ENCODE measurements at regions not wholly inside any gene's neighbourhood (a gene's known extent, or its start where the extent isn't known, plus 50 kb on each side); places are given as distances from the start of the nearest gene placed in this dataset.

DNA sequence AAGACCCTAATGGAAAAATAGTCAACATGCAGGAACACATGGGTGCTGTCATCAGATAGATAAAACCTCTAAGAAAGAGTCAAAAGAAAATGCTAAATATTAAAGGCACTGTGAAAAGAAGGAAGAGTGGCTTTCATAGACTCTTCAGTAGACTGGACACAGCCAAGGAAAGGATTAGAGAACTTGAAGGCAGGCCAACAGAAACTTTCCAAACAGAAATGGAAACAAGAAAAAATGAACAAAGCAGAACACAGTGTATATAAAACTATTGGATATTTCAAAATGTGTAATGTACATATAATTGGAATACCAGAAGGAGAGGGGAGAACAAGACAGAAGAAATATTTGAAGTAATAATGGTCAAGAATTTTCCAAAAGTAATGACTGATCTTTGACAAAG is 431.9 kb downstream of the MATN1 start:
- no peak for DNase-seq (ENCODE audit: low spot score)

DNA sequence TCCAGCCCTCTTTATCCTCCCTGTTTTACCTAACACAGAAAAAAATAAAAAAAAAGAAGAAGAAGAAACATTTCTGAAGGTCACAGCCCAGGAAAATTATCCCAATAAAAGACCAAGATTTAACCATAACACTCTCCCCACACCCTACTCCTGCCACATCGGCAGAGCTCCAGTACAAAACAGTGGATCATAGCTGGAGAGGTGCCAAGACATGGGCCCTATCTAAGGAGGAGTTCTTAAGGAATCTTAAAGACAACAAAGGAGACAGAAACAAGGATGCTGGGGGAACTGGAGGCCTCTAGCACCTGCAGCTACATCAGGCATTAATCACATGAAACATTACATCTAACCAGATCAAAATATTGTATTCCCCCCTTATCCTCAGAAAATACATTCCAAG is 432.8 kb downstream of the MATN1 start:
- DNase-seq (ENCODE audit: low spot score): no peak

DNA sequence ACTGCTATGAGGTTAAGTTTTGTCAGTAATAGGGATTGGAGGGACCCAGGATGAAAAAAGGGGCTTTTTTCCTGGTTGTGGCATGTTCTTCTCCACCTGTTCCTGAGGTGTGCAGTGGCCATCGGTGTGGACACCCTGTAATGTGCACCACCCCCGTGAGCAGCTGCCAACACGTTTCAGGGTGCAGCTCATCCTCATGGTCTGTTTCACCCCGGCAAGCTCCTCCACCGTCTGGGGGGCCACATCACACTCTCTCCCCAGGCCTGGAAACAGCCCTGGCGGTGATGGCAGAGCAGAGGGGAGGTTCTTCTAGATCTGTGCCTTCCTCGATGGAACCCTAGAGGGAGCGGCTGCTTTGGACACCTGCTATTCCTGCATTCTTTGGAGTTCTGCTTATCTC is 435.4 kb downstream of the MATN1 start:
- DNase-seq (ENCODE audit: low spot score): no peak

DNA sequence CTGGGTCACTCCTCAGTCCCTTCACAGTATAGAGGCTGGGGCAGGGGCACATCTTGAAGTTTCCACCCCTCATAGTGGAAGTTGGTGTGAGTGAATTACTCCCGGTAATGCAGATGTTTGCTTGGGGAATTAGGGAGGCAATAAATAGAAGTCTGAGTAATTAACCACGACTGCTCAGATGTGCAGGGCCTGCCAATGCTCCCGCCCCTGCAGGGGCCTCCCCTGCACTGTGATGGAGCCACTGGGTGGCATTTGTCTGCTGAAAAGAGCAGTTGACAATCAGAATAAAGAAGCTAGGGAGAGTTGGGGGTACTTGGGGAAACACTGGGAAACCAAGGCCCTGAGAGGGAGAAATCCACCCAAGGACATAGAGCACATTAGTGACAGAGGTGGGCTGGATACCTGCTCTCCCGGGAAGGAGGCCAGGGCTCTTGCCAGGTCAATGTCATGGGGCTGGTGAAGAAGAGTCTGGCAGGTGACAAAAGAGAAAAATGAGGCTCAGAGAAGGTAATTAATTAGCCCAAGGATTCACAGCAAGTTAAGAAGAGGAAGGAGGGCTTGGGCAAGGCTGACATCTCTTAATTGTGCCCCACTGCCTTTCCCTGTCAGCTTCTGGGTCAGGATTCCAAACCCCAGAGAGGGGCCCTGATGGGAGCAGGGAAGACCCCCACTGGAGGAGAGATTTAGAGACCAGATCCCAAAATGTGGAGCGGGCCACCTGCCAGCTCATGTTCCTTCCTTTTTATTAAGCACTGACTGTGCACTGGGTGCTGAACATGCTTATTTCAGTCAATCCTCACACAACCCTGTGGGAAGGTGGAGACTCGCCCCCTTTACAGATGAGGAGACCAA is 436.2 kb downstream of the MATN1 start:
- no peak for DNase-seq (ENCODE audit: low spot score)

DNA sequence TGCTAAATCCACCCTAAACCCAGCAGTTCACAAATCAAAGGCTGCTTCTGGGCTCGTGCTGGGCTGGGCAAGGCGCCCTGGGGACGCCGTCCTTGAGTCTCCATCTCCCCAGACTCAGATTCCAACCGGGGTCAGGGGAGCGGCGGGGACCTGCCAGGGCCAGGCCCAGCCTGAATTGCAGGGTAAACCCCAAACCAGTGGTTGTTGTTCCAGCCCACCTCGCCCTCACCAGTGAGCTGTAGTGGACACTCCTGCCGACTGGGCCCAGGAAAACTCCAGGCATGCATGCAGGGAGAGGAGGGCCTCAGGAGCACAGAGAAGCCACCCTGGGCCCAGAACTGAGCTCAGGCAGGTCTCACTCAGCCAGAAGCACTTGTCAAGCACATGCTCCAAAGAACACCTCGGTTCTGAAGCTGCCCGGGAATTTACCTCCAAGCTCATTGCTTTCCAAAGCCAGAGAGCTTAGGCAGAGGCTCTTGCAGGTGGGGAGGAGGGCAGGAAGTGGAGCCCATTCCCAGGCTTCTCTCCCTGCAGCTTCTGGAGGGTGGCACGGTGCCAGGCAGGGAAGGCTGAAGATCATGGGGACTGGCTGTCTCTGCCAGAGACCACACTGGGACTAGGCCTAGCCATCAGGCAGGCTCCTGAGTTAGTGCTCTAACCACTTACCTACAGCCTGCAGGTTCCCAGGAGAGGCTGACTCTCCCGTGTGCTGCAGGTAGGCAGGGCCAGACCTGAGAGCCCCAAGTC is 437.0 kb downstream of the MATN1 start:
- no peak for DNase-seq (ENCODE audit: low spot score)

DNA sequence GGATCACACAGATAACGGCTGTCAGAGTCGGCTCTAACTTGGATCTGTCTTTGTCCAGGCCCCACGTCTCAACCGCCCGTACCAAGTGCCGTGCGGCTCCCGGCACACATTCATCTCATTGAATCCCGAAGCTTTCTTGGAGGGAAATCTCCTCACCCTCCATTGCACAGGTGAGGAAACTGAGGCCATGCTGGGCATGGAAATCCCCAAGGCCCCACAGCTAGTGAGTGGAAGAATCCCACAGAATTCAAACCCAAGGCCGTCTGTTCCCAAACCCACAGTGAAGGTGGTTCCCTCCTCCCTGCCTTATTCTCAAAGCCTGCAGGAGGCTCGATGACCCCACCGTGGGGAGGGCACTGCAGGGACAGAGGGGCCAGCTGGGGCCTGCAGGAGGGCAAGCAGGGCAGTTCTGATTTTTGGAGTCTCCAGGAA is 437.9 kb downstream of the MATN1 start:
- no peak for DNase-seq (ENCODE audit: low spot score)

DNA sequence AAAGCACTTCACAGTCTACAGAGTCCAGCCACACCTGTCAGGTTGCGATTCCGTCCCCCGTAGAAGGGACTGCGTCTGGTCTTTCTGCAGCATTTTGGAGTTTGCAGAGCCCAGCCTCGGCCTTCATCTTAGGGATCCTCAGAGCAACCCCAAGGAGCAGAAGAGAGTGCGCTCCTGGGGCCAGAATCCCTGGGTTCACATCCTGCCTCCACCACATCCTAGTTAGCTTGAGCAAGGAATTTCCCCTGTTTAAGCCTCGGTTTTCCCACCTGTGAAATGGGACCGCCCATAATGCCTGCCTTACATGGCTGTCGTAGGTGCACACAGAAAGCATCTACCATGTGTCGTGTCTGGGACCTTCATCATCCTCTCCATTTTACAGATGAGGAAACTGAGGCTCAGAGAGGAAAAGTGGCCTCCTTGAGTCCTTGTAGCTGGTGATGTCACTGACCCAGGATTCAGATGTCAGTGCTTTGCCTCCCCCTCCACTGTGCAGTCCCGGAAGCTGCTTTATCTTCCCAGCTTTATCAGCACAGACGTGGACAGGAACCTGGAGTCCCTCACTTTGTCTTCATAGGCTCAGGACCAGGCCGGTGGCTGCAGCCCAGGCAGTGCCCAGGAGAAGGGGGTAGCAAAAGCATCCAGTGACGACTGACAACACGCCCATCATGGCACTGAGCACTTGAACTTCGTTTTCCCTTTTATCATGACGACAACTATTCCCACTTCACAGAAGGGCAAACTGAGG is 438.5 kb downstream of the MATN1 start:
- no peak for DNase-seq (ENCODE audit: low spot score)

DNA sequence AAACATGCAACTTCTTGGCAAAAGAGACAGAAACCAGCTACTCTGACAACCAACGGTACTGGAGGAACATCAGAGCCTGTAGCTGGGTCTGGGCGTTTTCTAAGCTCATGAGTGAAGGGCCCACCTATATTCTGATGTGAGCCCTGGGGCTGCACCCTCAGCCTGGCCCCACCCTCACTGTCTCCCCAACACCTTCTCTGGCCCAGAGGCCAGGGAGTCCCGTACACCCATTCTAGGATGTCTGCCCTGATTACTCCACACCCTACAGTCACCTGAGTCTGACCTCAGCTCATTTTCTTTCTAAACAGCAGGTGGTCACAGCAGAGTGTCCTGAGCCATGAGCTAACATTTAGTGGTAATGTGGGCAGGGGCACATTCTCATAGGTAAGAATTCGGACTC is 439.2 kb downstream of the MATN1 start:
- DNase-seq (ENCODE audit: low spot score): no peak

DNA sequence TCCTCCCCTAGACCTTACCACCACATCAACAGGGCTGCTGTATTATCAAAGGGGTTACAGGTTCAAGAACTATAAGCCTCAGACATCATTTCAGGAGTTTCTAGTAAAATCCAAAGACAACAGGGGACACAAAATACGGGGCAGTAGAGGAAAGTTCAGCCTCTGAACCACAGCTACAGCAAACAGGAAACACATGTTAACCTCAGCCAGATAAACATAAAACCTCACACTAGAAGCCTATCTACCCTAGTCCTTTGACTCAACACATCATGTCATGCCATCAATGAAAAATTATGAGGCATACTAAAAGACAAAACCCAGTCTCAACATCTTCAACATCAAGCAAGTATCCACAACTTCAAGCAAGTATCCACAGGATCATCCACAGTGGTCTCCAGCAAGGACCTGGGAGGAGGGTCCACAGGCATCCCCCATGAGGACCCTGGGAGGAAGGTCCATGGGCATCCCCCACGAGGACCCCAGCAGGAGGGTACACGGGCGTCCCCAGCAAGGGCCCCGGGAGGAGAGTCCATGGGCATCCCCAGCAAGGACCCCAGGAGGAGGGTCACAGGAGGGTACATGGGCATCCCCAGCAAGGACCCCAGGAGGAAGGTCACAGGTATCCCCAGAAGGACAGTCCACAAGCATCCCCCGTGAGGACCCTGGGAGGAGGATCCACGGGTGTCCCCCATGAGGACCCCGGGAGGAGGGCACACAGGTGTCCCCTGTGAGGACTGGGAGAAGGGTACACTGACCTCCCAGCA is 440.0 kb downstream of the MATN1 start:
- no peak for DNase-seq (ENCODE audit: low spot score)

DNA sequence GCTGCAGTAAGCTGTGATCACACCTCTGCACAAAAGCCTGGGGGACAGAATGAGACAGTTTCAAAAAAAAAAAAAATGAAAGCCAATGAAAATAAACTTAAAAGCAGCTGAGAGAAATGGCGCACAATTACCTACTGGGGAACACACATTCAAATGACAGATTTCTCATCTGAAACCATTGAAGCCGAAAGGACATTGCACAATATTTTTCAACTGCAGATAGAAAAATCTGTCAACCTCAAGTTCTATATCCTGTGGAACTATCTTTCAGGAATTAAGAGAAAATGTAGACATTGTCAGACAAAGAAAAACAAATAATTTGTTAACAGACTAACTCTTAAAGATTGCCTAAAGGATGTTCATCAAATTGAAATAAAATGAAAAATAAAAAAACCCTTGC is 442.8 kb downstream of the MATN1 start:
- no peak for DNase-seq (ENCODE audit: low spot score)

DNA sequence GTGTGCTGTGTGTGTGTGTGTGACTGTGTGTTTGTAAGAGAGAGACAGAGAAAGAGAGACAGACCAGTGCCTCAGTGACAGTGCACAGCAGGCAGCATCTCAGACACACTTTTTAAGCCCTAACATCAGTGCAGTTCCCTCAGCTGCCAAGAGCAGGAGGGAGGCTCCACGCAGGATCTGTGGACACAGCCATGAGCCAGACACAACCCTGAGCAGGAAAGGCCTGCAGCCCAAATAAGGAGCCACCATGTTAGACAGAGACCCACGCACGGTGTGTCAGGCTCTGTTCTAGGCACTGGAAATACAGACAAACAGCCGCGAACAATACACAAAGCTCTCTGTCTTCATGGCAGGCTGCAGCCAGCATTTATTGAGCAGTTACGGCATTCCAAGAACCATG is 445.5 kb downstream of the MATN1 start:
- DNase-seq (ENCODE audit: low spot score): no peak

DNA sequence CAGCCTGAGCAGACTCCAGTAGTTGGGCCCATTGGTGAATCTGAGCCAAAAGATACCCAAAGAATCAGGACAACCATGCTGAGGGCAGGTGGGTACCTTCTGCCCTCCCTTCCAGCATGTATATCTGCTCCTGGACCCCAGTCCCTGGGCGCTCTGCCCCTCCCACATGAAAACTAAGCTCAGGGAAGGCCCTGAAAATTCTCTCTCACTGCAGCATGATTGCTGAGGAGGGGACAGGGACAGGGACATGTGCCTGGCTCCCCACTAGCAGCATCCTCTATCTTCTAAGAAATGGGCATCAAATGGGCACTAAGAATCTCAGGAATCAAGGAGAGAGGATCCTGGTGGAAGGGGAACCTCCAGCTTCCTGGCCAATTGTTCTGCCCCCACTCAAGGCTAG is 446.0 kb downstream of the MATN1 start:
- DNase-seq (ENCODE audit: low spot score): no peak

DNA sequence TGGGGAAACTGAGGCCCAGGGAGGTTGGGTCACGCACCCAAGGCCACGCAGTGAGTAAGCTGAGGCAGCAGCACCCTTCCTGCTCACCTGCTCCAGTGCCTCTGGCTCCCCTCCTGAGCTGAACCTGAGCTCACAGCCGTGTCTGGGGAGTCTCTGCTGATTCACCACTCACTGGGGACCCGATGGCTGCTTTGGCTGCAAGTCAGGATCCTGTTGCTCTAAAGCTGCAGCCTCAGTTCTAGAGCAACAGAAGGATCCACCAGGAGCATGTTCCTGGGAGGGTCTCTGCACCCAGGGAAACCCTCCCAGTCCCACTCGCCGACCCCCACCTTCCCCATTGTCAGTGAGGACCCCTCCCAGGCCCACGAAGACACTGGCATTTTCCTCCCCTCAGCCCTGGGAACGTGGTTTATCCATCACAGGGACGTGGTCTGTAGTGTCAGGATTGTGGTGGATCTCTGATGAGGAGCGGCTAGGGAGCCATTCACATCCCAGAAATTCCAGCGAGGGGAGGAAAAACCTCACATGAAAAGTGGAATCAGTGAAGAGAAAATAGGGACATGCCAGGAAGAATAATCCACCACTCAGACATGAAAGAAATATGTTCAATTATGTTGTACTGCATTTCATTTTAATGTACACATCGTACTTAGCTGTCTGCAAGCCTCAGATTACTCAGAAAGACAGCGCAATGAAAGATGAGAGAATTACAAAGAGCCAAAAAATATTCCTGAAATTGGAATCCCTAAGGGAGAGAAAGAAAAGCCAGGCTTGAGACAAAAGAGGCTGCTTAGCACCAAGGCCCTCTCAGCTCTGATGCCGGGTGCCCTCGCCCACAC is 447.2 kb downstream of the MATN1 start:
- no peak for DNase-seq (ENCODE audit: low spot score)

DNA sequence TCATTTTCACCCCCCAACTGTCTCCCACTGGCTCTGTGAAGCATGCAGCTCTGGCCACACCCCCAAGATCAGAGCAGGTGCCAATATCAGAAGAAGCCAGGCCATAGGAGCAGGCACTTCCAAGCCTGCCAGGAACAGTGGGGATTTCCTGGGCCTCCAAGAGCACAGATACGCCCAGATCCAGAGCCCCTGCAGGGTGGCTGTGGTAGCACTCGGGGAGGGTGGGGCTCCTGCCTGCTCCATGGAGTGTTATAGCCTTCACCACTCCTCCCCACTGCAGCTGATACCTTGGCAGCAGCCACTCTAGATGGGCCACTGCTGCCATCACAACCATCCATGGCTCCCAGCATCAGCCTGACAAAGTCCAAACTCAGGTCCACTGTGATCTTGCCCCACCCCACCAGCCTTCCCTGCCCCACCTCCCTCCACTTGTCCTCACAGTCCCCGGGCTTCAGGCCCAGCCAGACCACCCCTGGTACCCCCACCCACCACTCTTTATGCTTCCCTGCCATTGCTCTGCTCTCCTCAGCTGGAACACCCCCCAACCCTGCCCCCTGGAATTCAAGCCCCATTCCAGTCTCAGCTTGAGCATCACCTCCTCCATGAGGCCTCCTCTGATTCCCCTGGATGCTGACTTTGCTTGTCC is 448.3 kb downstream of the MATN1 start:
- DNase-seq (ENCODE audit: low spot score): no peak

DNA sequence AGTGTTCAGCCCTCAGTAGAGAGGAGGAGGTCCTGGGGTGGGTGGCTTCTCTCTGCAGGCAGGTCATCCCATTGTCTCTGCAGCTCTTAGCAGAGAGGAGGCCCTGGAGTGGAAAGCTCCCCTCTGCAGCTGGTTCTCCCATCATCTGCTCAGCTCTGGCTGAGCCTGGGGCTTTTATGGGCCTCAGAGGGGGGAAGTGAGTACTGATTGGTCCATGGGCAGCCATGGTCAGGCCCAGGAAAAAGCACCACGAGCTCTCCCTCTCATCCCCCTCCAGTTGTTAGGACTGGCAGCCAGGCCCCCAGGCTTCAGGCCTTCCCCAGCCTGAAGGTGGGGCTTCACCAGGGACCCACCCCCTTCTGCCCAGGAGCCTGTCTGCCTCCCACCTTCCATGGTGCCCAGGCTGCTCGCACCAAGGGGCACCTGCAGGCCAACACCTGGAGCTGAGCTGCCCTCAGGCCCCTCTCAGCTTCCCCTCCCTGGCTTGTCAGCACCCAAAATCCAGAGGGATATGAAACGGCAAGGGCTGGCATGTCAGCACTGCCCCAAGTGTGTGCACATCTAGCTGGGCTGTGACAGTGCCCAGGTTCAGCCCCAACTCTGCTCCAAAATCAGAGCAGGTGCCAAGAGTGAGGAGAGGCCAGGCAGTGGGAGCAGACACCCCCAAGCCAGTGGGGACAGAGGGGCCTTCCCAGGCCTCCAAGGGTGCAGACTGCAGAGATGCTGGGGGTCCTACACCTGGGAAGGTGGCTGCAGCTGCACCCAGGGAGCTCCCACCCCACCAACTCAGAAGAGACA is 449.0 kb downstream of the MATN1 start:
- DNase-seq (ENCODE audit: low spot score): no peak

DNA sequence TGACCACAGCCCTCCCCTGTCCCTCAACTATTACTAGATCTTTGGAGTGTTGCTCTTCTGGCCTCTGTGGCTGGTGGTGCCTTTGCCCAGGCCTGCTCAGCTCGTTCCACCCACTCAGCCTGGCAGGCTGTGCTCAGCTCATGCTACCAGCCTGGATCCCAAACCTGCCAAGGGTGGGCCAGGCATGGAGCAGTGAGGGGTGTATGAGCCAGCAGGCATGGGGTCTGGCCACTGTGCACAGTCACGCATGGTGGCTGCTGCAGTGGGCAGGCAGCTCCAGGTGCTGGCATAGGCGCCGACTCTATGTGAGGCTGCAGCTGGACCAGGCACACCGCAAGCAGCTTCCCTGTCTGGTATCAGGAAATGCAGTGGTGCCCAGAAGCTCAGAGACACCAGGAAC is 449.9 kb downstream of the MATN1 start:
- DNase-seq (ENCODE audit: low spot score): no peak

DNA sequence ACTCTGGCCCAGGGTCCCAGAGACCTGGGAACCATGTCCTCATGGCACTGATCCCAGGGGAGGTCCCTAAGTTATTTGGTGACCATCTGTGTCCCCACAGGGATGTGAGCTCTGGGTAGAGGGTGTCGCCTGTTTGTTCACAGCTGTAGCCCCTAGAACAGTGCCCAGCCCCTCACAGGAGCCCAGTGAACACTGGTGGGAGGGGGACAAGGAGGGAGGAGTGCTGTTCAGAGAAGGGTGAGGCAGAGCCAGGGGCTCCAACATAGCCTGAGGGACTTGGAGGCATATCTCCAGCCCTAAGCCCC is 450.4 kb downstream of the MATN1 start:
- no peak for DNase-seq (ENCODE audit: low spot score)

DNA sequence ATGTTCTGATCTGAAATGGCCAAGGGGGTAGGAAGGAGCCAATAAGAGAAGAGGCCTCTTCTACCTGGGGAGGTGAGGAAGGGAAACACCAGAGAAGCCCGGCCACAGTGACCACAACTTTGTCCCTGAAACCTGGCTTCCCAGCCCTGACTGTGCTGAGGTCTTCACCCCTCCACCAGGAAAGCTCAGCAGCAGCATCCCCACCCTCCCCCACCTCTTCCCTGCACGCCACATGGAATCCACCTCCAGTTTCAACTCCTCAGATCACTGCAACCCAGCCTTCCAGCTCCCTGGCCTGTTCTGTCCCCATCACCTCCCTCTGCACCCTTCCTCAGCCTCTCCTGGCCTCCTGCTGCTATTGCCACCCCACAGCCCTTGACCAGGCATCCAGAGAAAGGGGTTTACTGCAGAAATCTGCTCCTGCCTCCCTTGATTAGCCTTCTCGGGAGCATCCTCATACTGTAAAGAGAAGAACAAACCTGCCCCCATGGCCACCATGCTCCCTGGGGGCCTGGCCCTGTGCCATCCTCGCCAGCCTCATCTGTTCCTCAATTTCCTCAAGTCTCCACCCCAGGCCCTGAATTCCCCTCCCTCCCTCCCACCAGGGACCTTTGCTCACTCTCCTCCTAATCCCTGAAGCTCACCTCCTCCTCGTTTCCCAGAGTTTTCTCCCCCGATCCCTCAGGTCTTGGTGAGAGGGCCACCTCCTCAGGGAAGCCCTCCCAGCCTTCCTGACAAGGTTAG is 450.9 kb downstream of the MATN1 start:
- no peak for DNase-seq (ENCODE audit: low spot score)
